CD4-positive, CD25-positive, alpha-beta regulatory T cell (primary cell): ENCODE measurements at regions not wholly inside any gene's neighbourhood (a gene's known extent, or its start where the extent isn't known, plus 50 kb on each side); places are given as distances from the start of the nearest gene placed in this dataset.

Source experiments
- ATAC-seq, 2 donors: fragments of 150-1000 bp; cut with Tn5 transposase; one replicate each; pipeline ENCODE4 v1.10.0; 2021; ENCODE audit warnings: low read depth in 2 of 2, moderate number of reproducible peaks in 2 of 2, moderate library complexity in 1 of 2
- DNase-seq, 3 donors: peaks; one replicate each; pipeline versions ENCODE4 v3.0.0 to v3.0.0-alpha.2; 2012 to 2022; ENCODE audit warnings: mixed read lengths in 1 of 3
- H3K27ac ChIP-seq: one replicate; pipeline ENCODE4 v1.7.0; 2013; ENCODE audit warnings: mild to moderate bottlenecking, low read length; ENCODE audit not compliant: insufficient read depth, poor library complexity, severe bottlenecking
- H3K27me3 ChIP-seq: one replicate; pipeline ENCODE4 v1.7.0; 2013; ENCODE audit warnings: low read length; ENCODE audit not compliant: control insufficient read depth, insufficient read depth
- H3K36me3 ChIP-seq: one replicate; pipeline ENCODE4 v1.7.0; 2013; ENCODE audit warnings: mild to moderate bottlenecking, low read length, moderate library complexity; ENCODE audit not compliant: control insufficient read depth, insufficient read depth
- H3K4me1 ChIP-seq: 2 replicates; pipeline ENCODE4 v1.7.0; 2013; ENCODE audit warnings: mild to moderate bottlenecking, low read length; ENCODE audit not compliant: insufficient read depth, control insufficient read depth, poor library complexity, severe bottlenecking
- H3K4me3 ChIP-seq: one replicate; pipeline ENCODE4 v1.7.0; 2013; ENCODE audit warnings: low read depth, mild to moderate bottlenecking, low read length, moderate library complexity
- H3K9me3 ChIP-seq, 2 experiments: 1 replicate in 1 of 2; 2 replicates in 1 of 2; pipeline ENCODE4 v1.7.0; 2013; ENCODE audit warnings: low read length in 2 of 2, mild to moderate bottlenecking in 1 of 2, moderate library complexity in 1 of 2; ENCODE audit not compliant: control insufficient read depth in 2 of 2
- H3K27ac Mint-ChIP-seq, 3 donors: one replicate each; pipeline ENCODE4 v1.8.0; 2020 to 2022; ENCODE audit warnings: mild to moderate bottlenecking in 3 of 3, mixed read lengths in 3 of 3, moderate library complexity in 2 of 3
- H3K27me3 Mint-ChIP-seq: one replicate; pipeline ENCODE4 v1.8.0; 2022; ENCODE audit warnings: mild to moderate bottlenecking, mixed read lengths
- H3K36me3 Mint-ChIP-seq: one replicate; pipeline ENCODE4 v1.8.0; 2020; ENCODE audit warnings: mixed read lengths
- H3K4me1 Mint-ChIP-seq, 4 donors: one replicate each; pipeline ENCODE4 v1.8.0; 2020 to 2022; ENCODE audit warnings: mixed read lengths in 4 of 4, mild to moderate bottlenecking in 1 of 4
- H3K4me3 Mint-ChIP-seq, 4 donors: one replicate each; pipeline ENCODE4 v1.8.0; 2020 to 2022; ENCODE audit warnings: mild to moderate bottlenecking in 4 of 4, mixed read lengths in 4 of 4, moderate library complexity in 3 of 4
- H3K9me3 Mint-ChIP-seq, 7 donors: one replicate each; pipeline ENCODE4 v1.8.0; 2020 to 2022; ENCODE audit warnings: mixed read lengths in 7 of 7, mild to moderate bottlenecking in 3 of 7, moderate library complexity in 2 of 7

GRCh38 chr3:193998628-193999195, 137.2 kb upstream of the HES1 start:
- Histone ChIP-seq H3K4me3 (no peak overlapping the region), H3K9me3 (no peaks in the 10 kb centered on the region), H3K27ac (no peak overlapping the region), H3K4me1 (peaks cover 3% of the 10 kb centered on the region), H3K36me3 (no peaks in the 10 kb centered on the region), H3K27me3 (peaks cover 2% of the 10 kb centered on the region)
- H3K4me3 Mint-ChIP-seq: no peak overlapping the region
- no peak for DNase-seq
- peaks cover 35% of the 10 kb centered on the region for H3K27me3 Mint-ChIP-seq
- H3K4me1 Mint-ChIP-seq: peaks cover 0 to 8% (median 3%) of the 10 kb centered on the region in 4 donors
- no peaks in the 10 kb centered on the region for H3K36me3 Mint-ChIP-seq
- no peak overlapping the region for H3K27ac Mint-ChIP-seq
- no peaks in the 10 kb centered on the region for H3K9me3 Mint-ChIP-seq
- ATAC-seq: no peak

GRCh38 chr3:194000100-194000499, 135.8 kb upstream of the HES1 start:
- no peaks in the 10 kb centered on the region for H3K36me3 ChIP-seq
- H3K9me3 Mint-ChIP-seq: no peaks in the 10 kb centered on the region
- no peak for ATAC-seq
- peaks cover 0 to 8% (median 3%) of the 10 kb centered on the region in 4 donors for H3K4me1 Mint-ChIP-seq
- no peak overlapping the region for H3K27ac Mint-ChIP-seq
- H3K27ac ChIP-seq: no peak overlapping the region
- H3K4me3 ChIP-seq: no peak overlapping the region
- no peak overlapping the region for H3K4me3 Mint-ChIP-seq
- peaks cover 3% of the 10 kb centered on the region for H3K4me1 ChIP-seq
- no peaks in the 10 kb centered on the region for H3K9me3 ChIP-seq
- H3K27me3 Mint-ChIP-seq: peaks cover 39% of the 10 kb centered on the region
- DNase-seq: no peak
- peaks cover 6% of the 10 kb centered on the region for H3K27me3 ChIP-seq
- H3K36me3 Mint-ChIP-seq: no peaks in the 10 kb centered on the region

GRCh38 chr3:194000712-194001111, 135.2 kb upstream of the HES1 start:
- peaks cover 39% of the 10 kb centered on the region for H3K27me3 Mint-ChIP-seq
- ATAC-seq (no peak), DNase-seq (no peak)
- Histone ChIP-seq H3K27me3 (peaks cover 6% of the 10 kb centered on the region), H3K9me3 (no peaks in the 10 kb centered on the region), H3K36me3 (no peaks in the 10 kb centered on the region), H3K4me3 (no peak overlapping the region), H3K4me1 (peaks cover 3% of the 10 kb centered on the region), H3K27ac (no peak overlapping the region)
- H3K4me3 Mint-ChIP-seq: no peak overlapping the region
- no peak overlapping the region for H3K27ac Mint-ChIP-seq
- H3K9me3 Mint-ChIP-seq: no peaks in the 10 kb centered on the region
- peaks cover 0 to 8% (median 3%) of the 10 kb centered on the region in 4 donors for H3K4me1 Mint-ChIP-seq
- no peaks in the 10 kb centered on the region for H3K36me3 Mint-ChIP-seq

GRCh38 chr3:194001728-194002459, 134.1 kb upstream of the HES1 start:
- ATAC-seq (no peak), DNase-seq (peak in 1 of 3 donors; percentile 6)
- Mint-ChIP-seq H3K9me3 (no peaks in the 10 kb centered on the region), H3K4me1 (peaks cover 0 to 8% (median 3%) of the 10 kb centered on the region in 4 donors), H3K27me3 (peaks cover 36% of the 10 kb centered on the region), H3K4me3 (no peak overlapping the region), H3K36me3 (no peaks in the 10 kb centered on the region), H3K27ac (no peak overlapping the region)
- no peak overlapping the region for H3K27ac ChIP-seq
- H3K27me3 ChIP-seq: peaks cover 6% of the 10 kb centered on the region
- H3K36me3 ChIP-seq: no peaks in the 10 kb centered on the region
- peaks cover 3% of the 10 kb centered on the region for H3K4me1 ChIP-seq
- no peaks in the 10 kb centered on the region for H3K9me3 ChIP-seq
- no peak overlapping the region for H3K4me3 ChIP-seq

- no peak overlapping the region for H3K27ac ChIP-seq
- peaks cover 3% of the 10 kb centered on the region for H3K4me1 ChIP-seq
- H3K36me3 Mint-ChIP-seq: no peaks in the 10 kb centered on the region
- no peaks in the 10 kb centered on the region for H3K9me3 Mint-ChIP-seq
- peaks cover 0 to 8% (median 3%) of the 10 kb centered on the region in 4 donors for H3K4me1 Mint-ChIP-seq
- H3K4me3 ChIP-seq: no peak overlapping the region
- peaks cover 9% of the 10 kb centered on the region for H3K27me3 ChIP-seq
- H3K27ac Mint-ChIP-seq: no peak overlapping the region
- peak; percentile 39 to 55 for ATAC-seq
- H3K36me3 ChIP-seq: no peaks in the 10 kb centered on the region
- no peaks in the 10 kb centered on the region for H3K9me3 ChIP-seq
- DNase-seq: peak in 1 of 3 donors; percentile 35
- H3K4me3 Mint-ChIP-seq: peak overlapping the region in 1 of 4 donors; percentile 41
- H3K27me3 Mint-ChIP-seq: peaks cover 33% of the 10 kb centered on the region
Measured at GRCh38 chr3:194003114-194004057, 132.6 kb upstream of the HES1 start.

- no peak for ATAC-seq
- H3K27me3 Mint-ChIP-seq: peaks cover 31% of the 10 kb centered on the region
Measured at GRCh38 chr3:194005930-194006501, 129.9 kb upstream of the HES1 start.

GRCh38 chr3:194007592-194008337, 128.2 kb upstream of the HES1 start:
- Histone ChIP-seq H3K27ac (no peak overlapping the region), H3K4me3 (no peak overlapping the region), H3K36me3 (no peaks in the 10 kb centered on the region), H3K9me3 (no peaks in the 10 kb centered on the region), H3K4me1 (peaks cover 3% of the 10 kb centered on the region), H3K27me3 (peaks cover 9% of the 10 kb centered on the region)
- H3K9me3 Mint-ChIP-seq: no peaks in the 10 kb centered on the region
- H3K27me3 Mint-ChIP-seq: peaks cover 27% of the 10 kb centered on the region
- H3K4me1 Mint-ChIP-seq: peaks cover 0 to 4% (median 1%) of the 10 kb centered on the region in 4 donors
- no peak overlapping the region for H3K4me3 Mint-ChIP-seq
- ATAC-seq (no peak), DNase-seq (no peak)
- no peaks in the 10 kb centered on the region for H3K36me3 Mint-ChIP-seq
- no peak overlapping the region for H3K27ac Mint-ChIP-seq

More at GRCh38 chr3:194005930-194006501, 129.9 kb upstream of the HES1 start:
- H3K4me3 Mint-ChIP-seq: no peak overlapping the region
- H3K36me3 Mint-ChIP-seq: no peaks in the 10 kb centered on the region
- no peaks in the 10 kb centered on the region for H3K36me3 ChIP-seq
- H3K4me1 Mint-ChIP-seq: peaks cover 0 to 8% (median 3%) of the 10 kb centered on the region in 4 donors
- peaks cover 3% of the 10 kb centered on the region for H3K4me1 ChIP-seq
- no peaks in the 10 kb centered on the region for H3K9me3 ChIP-seq
- no peak overlapping the region for H3K27ac Mint-ChIP-seq
- H3K9me3 Mint-ChIP-seq: no peaks in the 10 kb centered on the region
- H3K27me3 ChIP-seq: peaks cover 8% of the 10 kb centered on the region
- H3K27ac ChIP-seq: no peak overlapping the region
- no peak overlapping the region for H3K4me3 ChIP-seq
- no peak for DNase-seq
